GM18951 (cell line): ENCODE measurements at regions not wholly inside any gene's neighbourhood (a gene's known extent, or its start where the extent isn't known, plus 50 kb on each side); places are given as distances from the start of the nearest gene placed in this dataset.

Experiments used
- POLR2A ChIP-seq: IDR thresholded peaks from 4 replicates; pipeline ENCODE4 v1.6.1; 2011; ENCODE audit warnings: mild to moderate bottlenecking; ENCODE audit not compliant: insufficient read length, insufficient read depth; ENCODE audit errors: extremely low read depth
- in situ Hi-C: fragments of 300-500 bp; cut with MboI; formaldehyde crosslinking; loops from one replicate; pipeline ENCODE4 v1.12.0; 2022; ENCODE audit warnings: low sequenced_read_pairs, mixed read lengths, inconsistent platforms; ENCODE audit not compliant: unreplicated experiment

- in situ Hi-C loops, result no loop called here
- no peak for TF ChIP-seq POLR2A
Observed at GRCh38 chr2:217325251-217325650, 465.4 kb upstream of the TNP1 start.

- in situ Hi-C loops, result no loop called here
- TF ChIP-seq POLR2A, result no peak
Observed at GRCh38 chr2:217316743-217317142, 456.9 kb upstream of the TNP1 start.

DNA sequence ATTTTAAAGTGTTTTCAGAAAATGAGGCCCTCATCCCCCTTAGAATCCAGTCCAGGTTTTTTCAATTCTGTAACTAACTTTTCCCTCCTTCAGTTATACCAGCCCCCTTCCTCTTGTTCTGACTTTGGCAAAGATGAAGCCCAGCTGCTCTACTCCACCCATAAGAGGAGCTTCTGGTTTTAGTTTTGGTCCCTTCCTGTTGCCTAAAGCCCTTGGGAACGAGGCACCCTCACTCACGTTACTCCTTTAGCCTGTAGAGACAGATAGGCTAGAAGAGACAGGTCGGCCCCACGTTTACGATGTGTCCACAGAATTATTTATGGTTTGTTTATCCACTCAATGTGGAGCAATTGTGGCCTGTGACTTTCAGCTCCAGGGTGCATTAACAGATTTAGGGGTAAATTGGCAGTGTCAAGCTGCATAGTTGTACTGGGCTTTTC, 454.2 kb upstream of the TNP1 start:
- in situ Hi-C loops, result no loop called here
- TF ChIP-seq POLR2A, result no peak

- no peak for TF ChIP-seq POLR2A
- in situ Hi-C loops, result no loop called here
Observed at GRCh38 chr2:217313386-217313785, 453.5 kb upstream of the TNP1 start.

DNA sequence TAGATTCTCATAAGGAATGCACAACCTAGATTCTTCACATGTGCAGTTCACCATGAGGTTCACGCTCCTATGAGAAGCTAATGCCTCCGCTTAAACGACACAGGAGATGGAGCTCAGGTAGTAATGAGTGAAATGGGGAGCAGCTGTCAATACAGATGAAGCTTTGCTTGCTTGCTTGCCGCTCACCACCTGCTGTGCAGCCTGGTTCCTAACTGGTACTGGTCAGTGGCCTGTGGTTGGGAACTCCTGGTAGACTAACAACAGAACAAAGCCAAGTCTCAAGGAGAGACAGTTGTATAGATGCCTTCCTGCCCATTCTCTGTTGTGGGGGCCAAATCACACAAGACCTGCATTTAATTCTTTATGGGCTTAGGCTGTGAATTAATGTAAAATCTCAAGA, 449.2 kb upstream of the TNP1 start:
- TF ChIP-seq POLR2A, result no peak
- in situ Hi-C loops, result no loop called here

- TF ChIP-seq POLR2A, result no peak
- in situ Hi-C loops, result no loop called here
Observed at GRCh38 chr2:217307023-217307422, 447.2 kb upstream of the TNP1 start.

DNA sequence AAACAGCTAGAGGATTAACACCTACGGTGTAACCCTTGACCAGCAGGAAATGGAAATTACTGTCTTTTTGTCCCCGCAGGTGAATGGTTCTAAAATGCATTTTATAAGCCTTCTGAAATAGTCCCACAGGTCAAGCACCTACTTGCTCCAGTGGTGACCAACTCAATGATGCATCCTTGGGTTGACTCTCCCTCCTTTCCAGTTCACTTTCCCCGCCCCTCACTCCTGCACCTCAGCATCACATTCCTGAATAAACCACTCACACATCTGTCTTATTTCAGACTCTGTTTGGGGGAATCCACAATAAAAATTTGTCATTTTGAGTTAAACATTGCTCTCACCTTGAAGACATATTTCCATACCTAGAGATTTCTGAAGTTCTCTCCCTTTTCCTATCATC, 446.0 kb upstream of the TNP1 start:
- in situ Hi-C loops, result no loop called here
- TF ChIP-seq POLR2A, result no peak

- TF ChIP-seq POLR2A, result no peak
- in situ Hi-C loops, result no loop called here
Observed at GRCh38 chr2:217304582-217304981, 444.7 kb upstream of the TNP1 start.

DNA sequence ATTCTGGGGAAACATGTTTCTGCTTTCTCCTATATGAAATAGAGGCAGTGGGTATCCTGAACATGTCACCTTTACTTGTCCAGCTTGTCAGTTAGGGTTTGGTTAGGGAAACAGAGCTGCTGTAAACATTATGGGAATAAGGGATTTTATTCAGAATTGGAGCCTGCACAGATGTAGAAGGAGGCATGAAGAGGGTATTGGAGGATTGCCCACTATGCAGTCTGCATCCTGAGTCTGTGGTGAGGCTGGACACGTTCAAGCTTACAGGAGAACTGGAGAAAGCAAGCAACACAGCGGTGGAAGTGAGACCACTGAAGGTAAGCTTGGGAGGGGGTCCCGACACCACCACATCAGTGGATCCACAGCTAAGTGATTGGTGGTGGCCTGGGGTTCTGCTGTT, 443.0 kb upstream of the TNP1 start:
- TF ChIP-seq POLR2A, result no peak
- in situ Hi-C loops, result no loop called here

DNA sequence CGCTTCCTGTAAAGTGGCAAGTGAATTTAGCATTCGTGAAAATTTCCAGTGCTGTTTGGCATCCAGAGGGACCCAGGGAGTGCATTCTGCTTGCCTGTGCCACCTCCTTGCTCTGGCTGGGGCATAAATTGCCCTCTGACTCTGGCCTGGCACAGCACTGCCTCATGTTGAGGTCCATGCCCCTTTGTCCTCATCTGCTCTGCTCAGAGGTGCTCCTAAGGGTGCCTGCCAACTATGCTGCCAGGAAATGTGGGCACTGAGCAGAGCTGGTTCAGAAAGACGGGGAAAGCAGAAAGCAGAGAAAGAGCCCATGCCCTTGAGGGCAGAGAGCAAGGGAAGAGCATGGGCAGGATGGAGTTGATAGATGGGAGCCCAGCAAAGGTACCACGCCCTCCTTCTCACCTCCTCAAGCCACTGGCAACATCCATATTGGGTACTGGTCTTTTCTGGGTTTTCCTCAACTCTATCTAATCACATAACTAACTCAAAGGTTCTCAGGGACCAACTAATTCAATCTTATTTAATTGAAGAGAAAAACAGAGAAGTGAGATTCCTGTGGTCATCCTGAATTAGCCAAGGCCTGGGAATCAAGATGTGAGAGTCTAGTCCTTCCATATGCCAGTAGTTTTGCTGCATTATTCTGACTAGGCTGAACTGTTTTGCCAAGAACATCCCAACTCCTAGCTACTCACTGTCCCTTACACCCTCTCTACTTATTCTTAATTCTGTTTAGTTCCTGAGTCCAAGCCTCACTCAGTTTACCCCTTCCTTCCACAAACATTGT, 441.5 kb upstream of the TNP1 start:
- in situ Hi-C loops, result no loop called here

GRCh38 chr2:217299590-217299989, 439.7 kb upstream of the TNP1 start:
- TF ChIP-seq POLR2A, result no peak
- in situ Hi-C loops, result no loop called here

More for the DNA sequence above, 441.5 kb upstream of the TNP1 start:
- TF ChIP-seq POLR2A, result no peak

DNA sequence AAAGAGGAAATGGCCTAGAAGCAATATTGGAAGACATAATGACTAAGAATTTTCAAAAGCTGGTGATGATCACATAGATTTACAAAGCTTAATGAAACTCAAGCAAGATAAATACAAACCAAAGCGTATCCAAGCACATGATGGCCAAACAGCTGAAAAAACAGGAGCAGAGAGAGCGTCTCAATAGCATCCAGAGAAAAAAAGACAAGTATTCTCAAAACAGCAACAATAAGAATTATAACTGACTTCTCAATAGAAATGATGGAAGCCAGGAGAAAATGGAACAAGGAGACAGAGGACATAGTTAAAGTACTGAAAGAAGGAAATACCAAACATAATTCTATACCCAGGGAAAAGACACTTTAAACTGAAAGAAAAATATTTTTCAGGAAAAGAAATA, 437.2 kb upstream of the TNP1 start:
- in situ Hi-C loops, result no loop called here
- TF ChIP-seq POLR2A, result no peak

- no peak for TF ChIP-seq POLR2A
- in situ Hi-C loops, result no loop called here
Observed at GRCh38 chr2:217294818-217295217, 435.0 kb upstream of the TNP1 start.

GRCh38 chr2:217294211-217294610, 434.3 kb upstream of the TNP1 start:
- no peak for TF ChIP-seq POLR2A
- in situ Hi-C loops, result no loop called here
